K562 (cell line): ENCODE measurements at regions not wholly inside any gene's neighbourhood (a gene's known extent, or its start where the extent isn't known, plus 50 kb on each side); places are given as distances from the start of the nearest gene placed in this dataset.

Source experiments
- ATAC-seq: fragments of 200-7000 bp; cut with Tn5 transposase; 3 replicates; pipeline ENCODE4 v1.9.1; 2020; ENCODE audit warnings: moderate library complexity
- BruUV-seq: library from RNA; stranded (reverse); fragments of 400-500 nt; replicated peaks from 2 replicates; lab custom pipeline; 2021; lab: Mats Ljungman, UMichigan
- CTCF ChIA-PET: fragments of 300-600 bp; formaldehyde crosslinking; extraction: SDS; loops from one replicate; lab custom pipeline; 2021; ENCODE audit warnings: low intra/inter-chr PET ratio; lab: Yijun Ruan, JAX
- POLR2A ChIA-PET: fragments of 300-600, 350-650 bp; sonication (Branson Sonifier 250); formaldehyde crosslinking; extraction: SDS; loops from one replicate; lab custom pipeline; 2021; ENCODE audit warnings: antibody characterized with exemption, inconsistent platforms; lab: Yijun Ruan, JAX
- DNase-seq, 4 experiments: peaks; one replicate each; pipeline versions ENCODE4 v3.0.0 to v3.0.0-alpha.2; 2011 to 2018; ENCODE audit warnings: low spot score in 3 of 4, mixed read lengths in 3 of 4; ENCODE audit errors: extremely low read depth in 1 of 4
- FAIRE-seq: peaks from 2 replicates; lab custom pipeline; 2011; peaks lifted over from hg19 to GRCh38; lab: Jason Lieb, UNC
- H2AFZ ChIP-seq: 2 replicates; pipeline ENCODE4 v1.6.0; 2011; ENCODE audit warnings: low read depth, low read length, control low read depth, inconsistent platforms
- H3K27ac ChIP-seq: fragments of 200-600 bp; 3 replicates; pipeline ENCODE4 v1.8.0; 2011; ENCODE audit warnings: low read depth, mild to moderate bottlenecking, control low read depth, inconsistent platforms, low read length, moderate library complexity, mixed read lengths; ENCODE audit errors: extremely low read depth
- H3K27me3 ChIP-seq, 2 experiments: fragments of 300-600 bp in 1 of 2; 2 replicates in 1 of 2; 3 replicates in 1 of 2; pipeline versions ENCODE4 v1.6.0 to v1.8.0; 2011; ENCODE audit warnings: inconsistent platforms in 2 of 2, low read length in 2 of 2, mild to moderate bottlenecking in 1 of 2, mixed read lengths in 1 of 2, moderate library complexity in 1 of 2; ENCODE audit not compliant: control insufficient read depth in 2 of 2, insufficient read depth in 2 of 2
- H3K36me3 ChIP-seq: fragments of 300-600 bp; 3 replicates; pipeline ENCODE4 v1.8.0; 2011; ENCODE audit warnings: mild to moderate bottlenecking, low read length, inconsistent platforms; ENCODE audit not compliant: control insufficient read depth, insufficient read depth
- H3K4me1 ChIP-seq, 2 experiments: fragments of 200-600 bp in 1 of 2; replicated peaks in 1 of 2; 2 replicates in 1 of 2; 3 replicates in 1 of 2; pipeline versions ENCODE4 v1.5.1 to v1.8.0; 2011; ENCODE audit warnings: inconsistent platforms in 2 of 2, low read length in 2 of 2, mild to moderate bottlenecking in 1 of 2, mixed read lengths in 1 of 2, moderate library complexity in 1 of 2; ENCODE audit not compliant: control insufficient read depth in 2 of 2, insufficient read depth in 2 of 2
- H3K4me2 ChIP-seq: 2 replicates; pipeline ENCODE4 v1.6.1; 2011; ENCODE audit warnings: low read length, control low read depth, inconsistent platforms, mixed read lengths; ENCODE audit not compliant: insufficient read depth
- H3K4me3 ChIP-seq: fragments of 200-600 bp; sonication (generic), shearing (Covaris generic); 2 replicates; pipeline ENCODE4 v1.5.1; 2016; ENCODE audit warnings: control low read depth, inconsistent platforms
- H3K79me2 ChIP-seq: fragments of 200-600 bp; 3 replicates; pipeline ENCODE4 v1.8.0; 2011; ENCODE audit warnings: low read length, inconsistent platforms; ENCODE audit not compliant: control insufficient read depth, insufficient read depth
- H3K9ac ChIP-seq, 2 experiments: 2 replicates each; pipeline versions ENCODE4 v1.6.0 to v1.6.1; 2011; ENCODE audit warnings: low read depth in 2 of 2, low read length in 2 of 2, control low read depth in 1 of 2, inconsistent platforms in 1 of 2, mild to moderate bottlenecking in 1 of 2, mixed read lengths in 1 of 2; ENCODE audit not compliant: insufficient read depth in 1 of 2
- H3K9me1 ChIP-seq: one replicate; pipeline ENCODE4 v1.6.0; 2011; ENCODE audit warnings: inconsistent platforms, mild to moderate bottlenecking, low read length, moderate library complexity; ENCODE audit not compliant: control insufficient read depth, insufficient read depth
- H3K9me3 ChIP-seq: replicated peaks from 2 replicates; pipeline ENCODE4 v1.5.1; 2011; ENCODE audit warnings: low read depth, low read length, inconsistent platforms; ENCODE audit not compliant: control insufficient read depth, insufficient read depth
- H4K20me1 ChIP-seq: replicated peaks from 2 replicates; pipeline ENCODE4 v1.6.1; 2011; ENCODE audit warnings: low read length, inconsistent platforms, mixed read lengths; ENCODE audit not compliant: control insufficient read depth, insufficient read depth
- ELK1 ChIP-seq: sonication (generic); formaldehyde crosslinking; IDR thresholded peaks from 2 replicates; pipeline ENCODE4 v1.8.1; 2022; ENCODE audit warnings: missing genetic modification reagents
- SMC3 ChIP-seq: conservative IDR thresholded peaks from 2 replicates; pipeline ENCODE4 v1.6.1; 2011; ENCODE audit warnings: low read depth, low read length, improper control_type of control experiment; ENCODE audit not compliant: insufficient read depth
- ZNF140 ChIP-seq: fragments of 250-450 bp; sonication (Bioruptor Pico); IDR thresholded peaks from 2 replicates; pipeline ENCODE4 v1.8.0; 2021; ENCODE audit warnings: moderate library complexity, mild to moderate bottlenecking, inconsistent platforms
- ZNF165 ChIP-seq: fragments of 250-450 bp; sonication (Bioruptor Pico); IDR thresholded peaks from 2 replicates; pipeline ENCODE4 v1.4.0; 2020; ENCODE audit warnings: borderline replicate concordance
- ZNF3 ChIP-seq: fragments of 250-450 bp; sonication (Bioruptor Pico); IDR thresholded peaks from 2 replicates; pipeline ENCODE4 v1.5.0; 2021; ENCODE audit warnings: mild to moderate bottlenecking, moderate library complexity
- ZNF586 ChIP-seq: fragments of 450-650 bp; formaldehyde crosslinking; conservative IDR thresholded peaks from 2 replicates; pipeline ENCODE4 v1.4.0; 2020; ENCODE audit warnings: mild to moderate bottlenecking, moderate library complexity
- ZNF592 ChIP-seq: fragments of 450-650 bp; IDR thresholded peaks from 2 replicates; pipeline ENCODE4 v1.6.1; 2017; ENCODE audit warnings: antibody characterized with exemption, mild to moderate bottlenecking
- ZNF76 ChIP-seq: fragments of 250-450 bp; sonication (Bioruptor Pico); IDR thresholded peaks from 2 replicates; pipeline ENCODE4 v1.4.0; 2020; ENCODE audit warnings: mild to moderate bottlenecking, moderate library complexity, borderline replicate concordance
- WGBS: fragments of 100-300 bp; shearing (Covaris generic); methylation state at CpG from one replicate; pipeline ENCODE4 v1.1.6; 2016; ENCODE audit warnings: low coverage, mixed read lengths; ENCODE audit not compliant: insufficient coverage; ENCODE audit errors: missing lambda C conversion rate; 5-methylcytosine and 5-hydroxymethylcytosine counted together
- in situ Hi-C: fragments of 300-500 bp; cut with MboI; formaldehyde crosslinking; loops from 4 replicates; pipeline ENCODE4 v1.15.0; 2018; ENCODE audit warnings: inconsistent platforms, mixed read lengths
- intact Hi-C: fragments of 100-400 bp; cut with micrococcal nuclease; formaldehyde crosslinking; loops from 2 replicates; pipeline ENCODE4 v1.14.2; 2022

- no peak for FAIRE-seq
- Histone ChIP-seq H3K4me2 (no peak overlapping the region), H3K27me3 (no peaks in the 10 kb centered on the region; a peak in 1 of 5 replicates), H3K4me3 (no peak overlapping the region), H2AFZ (no peak overlapping the region), H3K9ac (no peak overlapping the region), H3K4me1 (no peaks in the 10 kb centered on the region), H3K9me3 (no peaks in the 10 kb centered on the region), H4K20me1 (no peaks in the 10 kb centered on the region), H3K27ac (no peak overlapping the region), H3K36me3 (no peaks in the 10 kb centered on the region), H3K79me2 (no peaks in the 10 kb centered on the region), H3K9me1 (no peaks in the 10 kb centered on the region)
- TF ChIP-seq ZNF76 (CRISPR knock-in tag) (no peak), SMC3 (no peak), ZNF586 (no peak), ZNF592 (no peak), ZNF165 (CRISPR knock-in tag) (no peak), ZNF140 (no peak), ELK1 (CRISPR knock-in tag) (no peak), ZNF3 (CRISPR knock-in tag) (no peak)
- no peak for DNase-seq
- intact Hi-C loops = no loop called here
- no TSS peak for BruUV-seq
- 49% methylated on average over 3 of the region's 3 CpGs for WGBS
- in situ Hi-C loops = no loop called here
- CTCF ChIA-PET = no interaction called here
- ATAC-seq = no peak
- POLR2A ChIA-PET = no interaction called here
These were observed 72.9 kb upstream of the NEBL start for GRCh38 chr10:20970044-20970443.
